HG02571 (cell line): ENCODE measurements at regions not wholly inside any gene's neighbourhood (a gene's known extent, or its start where the extent isn't known, plus 50 kb on each side); places are given as distances from the start of the nearest gene placed in this dataset.
A peak's percentile ranks its signal among the peaks of the same experiment; 100 is the strongest.
"Not testable (repeated sequence)": the region's sequence is repeated elsewhere in the genome, so short reads cannot be mapped to it uniquely, and the experiment has no call there.

Experiments
- ATAC-seq: cut with Tn5 transposase; IDR thresholded peaks from one replicate; pipeline ENCODE4 v1.9.1; 2021; ENCODE audit warnings: mild to moderate bottlenecking, moderate library complexity; ENCODE audit not compliant: unreplicated experiment

DNA sequence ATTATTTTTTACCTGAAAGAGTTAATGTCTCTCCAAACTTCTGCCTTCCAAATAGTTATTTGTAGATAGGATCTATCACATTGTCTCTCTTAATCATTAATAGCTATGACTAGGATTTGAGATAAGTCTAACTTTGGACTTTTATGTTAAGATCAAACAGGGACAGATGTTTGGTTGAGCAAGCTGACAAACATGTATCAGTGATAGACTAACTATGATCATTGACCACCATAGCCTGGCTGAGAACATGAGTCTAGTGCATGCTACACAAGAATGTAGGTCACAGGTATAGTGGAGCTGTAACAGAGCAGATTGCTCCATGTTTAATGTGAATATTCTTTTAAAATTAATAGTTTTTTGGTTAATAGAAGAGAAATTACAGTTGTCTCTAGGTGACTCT, 52.0 kb downstream of the SYT15B start:
- not testable (repeated sequence) for ATAC-seq

DNA sequence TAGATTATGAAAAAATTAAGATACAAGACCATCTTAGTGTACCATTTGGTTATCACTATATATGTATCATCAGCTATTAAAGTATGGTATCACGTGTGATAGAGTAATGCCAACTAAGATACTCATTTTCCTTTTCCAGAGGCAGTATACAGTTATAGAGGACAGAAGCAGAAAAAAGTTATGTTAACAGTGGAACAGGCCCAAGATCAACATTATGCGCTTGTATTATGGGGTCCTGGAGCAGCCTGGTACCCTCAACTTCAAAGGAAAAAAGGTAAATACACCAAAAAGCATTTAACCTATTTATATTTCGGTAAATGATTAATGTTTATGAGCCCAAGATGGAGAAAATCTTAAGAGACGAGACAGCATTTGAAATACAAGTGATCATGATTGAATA, 52.9 kb downstream of the SYT15B start:
- ATAC-seq, result not testable (repeated sequence)

DNA sequence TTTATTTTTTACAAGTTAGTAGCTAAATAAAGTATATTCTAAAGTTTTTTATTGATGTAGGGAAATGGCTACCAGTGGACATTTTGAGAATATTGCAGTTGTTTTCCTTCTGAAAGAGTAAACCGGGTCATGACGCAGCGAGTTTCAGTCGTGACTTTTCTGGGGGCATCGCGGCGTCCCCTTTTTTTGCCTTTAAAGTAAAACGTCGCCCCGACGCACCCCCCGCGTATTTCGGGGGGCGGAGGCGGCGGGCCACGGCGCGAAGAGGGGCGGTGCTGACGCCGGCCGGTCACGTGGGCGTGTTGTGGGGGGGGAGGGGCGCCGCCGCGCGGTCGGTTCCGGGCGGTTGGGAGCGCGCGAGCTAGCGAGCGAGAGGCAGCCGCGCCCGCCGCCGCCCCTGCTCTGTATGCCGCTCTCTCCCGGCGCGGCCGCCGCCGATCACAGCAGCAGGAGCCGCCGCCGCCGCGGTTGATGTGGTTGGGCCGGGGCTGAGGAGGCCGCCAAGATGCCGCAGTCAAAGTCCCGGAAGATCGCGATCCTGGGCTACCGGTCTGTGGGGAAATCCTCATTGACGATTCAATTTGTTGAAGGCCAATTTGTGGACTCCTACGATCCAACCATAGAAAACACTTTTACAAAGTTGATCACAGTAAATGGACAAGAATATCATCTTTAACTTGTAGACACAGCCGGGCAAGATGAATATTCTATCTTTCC, 57.5 kb downstream of the SYT15B start:
- peak; percentile 93 for ATAC-seq

DNA sequence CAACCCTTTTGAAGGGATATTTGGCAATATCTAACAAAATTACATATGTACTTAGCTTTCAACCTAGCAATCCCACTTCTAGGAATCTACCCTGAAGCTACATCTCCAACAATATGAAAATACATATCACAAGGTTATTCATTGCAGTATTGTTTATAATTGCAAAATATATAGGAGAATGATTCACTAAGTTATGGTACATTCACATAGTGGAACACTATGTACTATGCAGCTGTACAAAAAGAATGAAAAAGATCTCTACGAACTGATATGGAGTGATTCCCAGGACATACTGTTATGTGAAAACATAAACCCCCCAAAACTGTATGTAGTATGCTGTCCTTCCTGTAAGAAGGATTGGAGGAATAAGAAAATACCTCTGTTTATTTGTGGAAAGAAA, 62.1 kb downstream of the SYT15B start:
- not testable (repeated sequence) for ATAC-seq

DNA sequence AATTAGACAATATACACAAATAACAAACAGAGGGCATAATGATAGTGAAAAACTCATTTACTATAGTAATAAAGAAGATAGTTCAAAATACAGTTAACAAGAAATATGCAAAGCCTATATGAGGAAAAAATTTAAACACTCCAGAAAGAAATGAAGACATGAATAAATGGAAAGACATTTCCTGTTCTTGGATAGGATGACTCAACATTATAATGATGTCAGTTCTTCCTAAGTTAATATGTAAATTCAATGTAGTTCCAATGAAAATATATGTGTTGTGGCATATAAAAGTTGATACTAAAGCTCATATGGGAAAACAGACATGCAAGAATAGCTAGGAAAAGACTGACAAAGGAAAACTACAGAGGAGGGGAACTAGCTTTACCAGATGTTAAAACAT, 63.5 kb downstream of the SYT15B start:
- ATAC-seq, result not testable (repeated sequence)

DNA sequence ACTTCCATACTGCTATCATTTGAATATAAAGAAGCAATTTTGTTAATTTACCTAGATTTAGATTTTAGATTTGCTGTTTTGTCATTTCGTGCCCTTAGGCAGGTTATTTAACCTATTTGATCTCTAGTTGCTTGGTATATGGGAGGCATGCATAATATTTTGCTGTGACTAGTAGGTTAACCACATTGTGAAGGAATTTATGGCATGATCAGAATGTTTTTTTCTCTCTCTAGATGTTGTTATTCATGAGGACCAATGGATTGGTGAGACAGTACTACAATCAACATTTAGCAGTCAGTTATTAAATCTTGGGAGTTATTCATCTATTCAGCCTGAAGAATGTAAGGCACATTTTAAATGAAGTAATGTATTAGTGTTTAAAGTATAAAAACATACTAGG, 67.2 kb downstream of the SYT15B start:
- ATAC-seq, result not testable (repeated sequence)

DNA sequence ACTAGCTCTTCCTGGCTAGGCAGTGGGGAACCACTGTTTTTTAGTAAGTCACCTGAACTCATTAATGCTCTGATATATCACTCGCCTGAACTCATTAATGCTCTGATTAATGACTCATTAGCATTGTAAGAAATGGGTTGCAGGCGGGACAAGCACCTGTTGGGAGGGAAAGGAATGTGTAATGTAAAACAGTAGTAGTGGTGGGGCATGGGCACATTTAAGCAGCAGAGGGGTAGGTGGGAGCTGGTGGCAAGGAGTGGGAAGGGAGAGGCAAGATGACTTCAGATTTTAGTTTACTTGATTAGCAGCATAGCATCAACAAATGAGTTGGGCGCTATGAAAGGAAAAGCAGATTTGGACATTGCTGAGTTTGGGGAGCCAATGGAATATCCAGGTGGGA, 68.2 kb downstream of the SYT15B start:
- not testable (repeated sequence) for ATAC-seq

DNA sequence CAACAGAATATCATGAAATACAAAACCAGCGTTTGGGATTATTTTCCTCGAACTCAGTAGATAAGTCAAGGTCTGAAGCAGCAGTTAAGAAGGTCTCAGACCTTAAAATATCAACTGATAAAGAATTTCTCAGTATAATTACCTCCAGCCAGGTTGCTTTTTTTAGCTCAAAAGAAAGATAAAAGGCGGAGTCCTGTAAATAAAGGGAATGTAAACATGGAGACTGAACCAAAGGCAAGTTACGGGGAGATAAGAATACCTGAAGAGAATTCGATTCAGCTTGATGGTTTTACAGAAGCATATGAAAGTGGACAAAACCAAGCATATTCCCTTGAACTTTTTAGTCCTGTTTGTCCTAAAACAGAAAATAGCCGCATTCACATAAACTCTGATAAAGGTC, 73.1 kb downstream of the SYT15B start:
- not testable (repeated sequence) for ATAC-seq

DNA sequence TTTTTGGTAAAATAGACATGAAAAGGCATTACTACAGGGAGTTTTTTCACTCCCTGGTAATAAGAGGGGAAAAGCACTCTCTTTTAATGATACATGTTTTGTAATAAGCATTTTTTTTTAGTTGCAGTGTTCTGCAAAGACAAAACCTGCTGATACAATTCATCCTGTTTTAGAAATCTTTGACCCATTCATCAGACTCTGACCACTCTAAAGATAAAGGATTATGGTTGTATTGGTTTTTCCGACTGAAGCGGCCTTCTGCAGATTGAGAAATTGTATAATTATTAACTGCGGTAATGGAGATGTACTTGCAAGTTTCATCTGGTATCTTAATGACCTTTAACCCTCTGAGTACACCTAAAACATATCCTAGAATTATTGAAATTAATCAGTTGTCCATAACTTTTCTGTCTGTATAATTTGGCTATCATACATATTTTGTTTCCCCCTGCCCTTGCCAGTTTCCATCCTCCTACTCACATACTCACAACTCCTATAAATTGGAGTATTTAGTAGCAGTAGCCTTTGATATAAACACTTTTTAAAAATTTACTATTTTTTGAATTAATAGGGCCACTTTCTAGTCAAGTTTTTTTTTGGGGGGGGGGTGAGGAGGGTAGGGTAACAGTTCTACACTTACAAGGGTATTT, 79.4 kb downstream of the SYT15B start:
- not testable (repeated sequence) for ATAC-seq

DNA sequence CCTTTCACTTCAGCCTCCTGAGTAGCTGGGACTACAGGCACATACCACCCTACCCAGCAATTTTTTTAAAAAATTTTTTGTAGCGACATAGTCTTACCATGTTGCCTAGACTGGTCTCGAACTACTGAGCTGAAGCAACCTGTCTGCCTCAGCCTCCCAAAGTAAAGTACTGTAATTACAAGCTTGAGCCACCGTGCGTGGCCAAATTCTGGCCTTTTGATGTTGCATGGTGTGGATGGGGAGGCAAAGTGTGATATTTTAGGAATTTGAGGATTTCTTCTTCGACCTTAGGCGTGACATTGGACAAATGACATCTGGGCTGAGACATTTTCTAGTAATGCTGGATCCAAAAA, 81.8 kb downstream of the SYT15B start:
- not testable (repeated sequence) for ATAC-seq

DNA sequence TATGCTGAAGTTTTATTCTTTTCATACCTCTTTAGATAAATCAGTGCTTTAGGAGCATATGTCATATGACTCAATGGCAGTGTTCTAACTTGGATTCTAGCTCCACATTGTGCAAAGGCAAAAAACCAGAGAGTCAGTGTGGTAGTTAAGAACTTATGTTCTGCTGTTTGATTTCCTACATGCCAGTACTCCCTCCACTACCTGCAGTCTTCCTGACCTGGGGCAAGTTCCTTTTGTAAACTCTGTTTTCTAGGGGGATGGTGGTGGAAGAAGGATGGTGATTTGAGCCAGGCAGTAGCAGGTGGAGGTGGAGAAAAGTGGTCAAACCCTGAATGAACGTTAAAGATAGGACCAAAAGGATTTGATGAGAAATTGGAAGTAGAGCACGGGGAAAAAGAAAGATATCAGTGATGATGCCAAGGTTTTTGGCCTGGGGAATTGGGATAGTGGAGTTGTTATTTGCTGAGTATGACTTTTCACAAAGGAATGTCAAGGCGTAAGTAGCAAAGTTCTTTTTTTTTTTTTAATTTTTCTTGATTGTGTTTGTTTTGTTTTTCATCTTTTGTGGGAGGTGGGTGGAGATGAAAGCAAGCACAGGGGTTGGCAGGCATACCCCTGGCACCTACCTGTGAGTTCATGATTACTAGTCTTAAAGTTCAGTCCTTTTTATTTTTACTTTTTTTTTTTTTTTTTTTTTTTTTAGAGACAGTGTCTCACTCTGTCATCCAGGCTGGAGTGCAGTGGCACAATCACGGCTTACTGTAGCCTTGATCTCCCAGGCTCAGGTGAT, 82.3 kb downstream of the SYT15B start:
- not testable (repeated sequence) for ATAC-seq

DNA sequence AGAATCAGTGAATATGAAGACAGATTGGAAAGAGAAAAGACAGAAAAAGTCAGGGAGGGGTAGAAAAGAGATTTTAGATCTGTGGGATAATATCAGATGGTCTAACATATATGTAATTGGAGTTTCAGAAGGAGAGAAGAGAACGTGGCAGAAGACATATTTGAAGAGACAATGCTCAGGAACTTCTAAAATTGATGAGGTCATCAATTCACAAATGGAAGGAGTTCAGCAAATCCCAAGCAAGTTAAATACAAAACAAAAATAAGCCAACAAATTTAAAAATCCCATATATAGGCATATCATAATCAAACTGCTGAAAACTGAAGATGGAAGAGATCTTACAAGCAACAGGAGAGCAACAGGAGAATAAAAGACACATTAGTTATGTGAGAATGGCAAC, 87.3 kb downstream of the SYT15B start:
- not testable (repeated sequence) for ATAC-seq

DNA sequence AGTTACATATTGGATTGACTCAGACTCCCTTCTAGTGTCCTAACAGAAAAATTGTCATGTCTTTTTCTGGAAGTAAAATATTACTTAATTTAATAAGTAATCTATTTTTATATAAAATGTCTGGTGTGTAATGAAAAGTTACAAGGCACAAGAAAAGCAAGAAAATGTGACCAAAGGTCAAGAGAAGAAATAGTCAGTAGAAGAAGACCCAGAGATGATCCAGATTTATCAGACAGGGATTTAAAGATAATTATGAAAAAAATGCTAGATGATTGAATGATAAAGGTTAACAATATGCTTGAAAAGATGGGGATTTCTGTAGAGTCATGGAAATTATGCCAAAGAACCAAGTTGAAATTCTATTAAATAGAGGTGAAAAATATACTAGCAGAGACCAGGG, 87.8 kb downstream of the SYT15B start:
- ATAC-seq, result not testable (repeated sequence)

DNA sequence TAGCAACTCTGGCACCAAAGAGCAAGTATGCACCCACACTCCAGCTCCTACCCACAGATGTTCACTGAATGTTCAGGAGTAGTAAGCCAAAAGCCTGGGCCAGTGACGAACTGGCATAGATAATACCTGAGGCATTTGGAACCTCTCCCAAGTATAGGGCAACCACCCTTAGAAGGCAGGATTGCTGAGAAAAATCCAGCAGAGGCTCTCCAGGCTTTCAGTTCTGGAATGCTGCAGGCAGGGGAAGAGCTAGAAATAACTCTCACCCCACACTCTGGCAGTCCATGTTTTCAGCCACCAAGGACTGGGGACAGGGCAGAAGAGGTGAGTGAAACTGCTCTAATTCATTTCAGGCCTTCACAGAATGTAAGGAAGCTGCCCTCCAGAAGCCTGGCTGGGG, 90.3 kb downstream of the SYT15B start:
- ATAC-seq, result not testable (repeated sequence)

DNA sequence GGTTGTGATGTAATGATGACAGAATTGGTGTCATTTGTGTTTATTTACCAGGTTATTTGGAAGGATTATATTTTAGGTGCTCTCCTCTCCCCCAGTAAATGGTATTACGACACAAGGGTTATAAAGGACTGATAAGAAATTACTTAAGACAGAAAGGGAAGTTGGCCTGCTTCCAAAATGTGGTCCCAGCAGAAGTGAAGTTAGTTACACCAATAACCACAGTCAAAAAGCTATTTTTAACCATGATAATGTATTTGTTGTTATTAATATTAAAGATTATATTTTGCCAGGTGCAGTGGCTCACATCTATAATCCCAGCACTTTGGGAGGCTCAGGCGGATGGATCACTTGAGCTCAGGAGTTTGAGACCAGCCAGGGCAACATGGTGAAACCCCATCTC, 92.5 kb downstream of the SYT15B start:
- not testable (repeated sequence) for ATAC-seq

DNA sequence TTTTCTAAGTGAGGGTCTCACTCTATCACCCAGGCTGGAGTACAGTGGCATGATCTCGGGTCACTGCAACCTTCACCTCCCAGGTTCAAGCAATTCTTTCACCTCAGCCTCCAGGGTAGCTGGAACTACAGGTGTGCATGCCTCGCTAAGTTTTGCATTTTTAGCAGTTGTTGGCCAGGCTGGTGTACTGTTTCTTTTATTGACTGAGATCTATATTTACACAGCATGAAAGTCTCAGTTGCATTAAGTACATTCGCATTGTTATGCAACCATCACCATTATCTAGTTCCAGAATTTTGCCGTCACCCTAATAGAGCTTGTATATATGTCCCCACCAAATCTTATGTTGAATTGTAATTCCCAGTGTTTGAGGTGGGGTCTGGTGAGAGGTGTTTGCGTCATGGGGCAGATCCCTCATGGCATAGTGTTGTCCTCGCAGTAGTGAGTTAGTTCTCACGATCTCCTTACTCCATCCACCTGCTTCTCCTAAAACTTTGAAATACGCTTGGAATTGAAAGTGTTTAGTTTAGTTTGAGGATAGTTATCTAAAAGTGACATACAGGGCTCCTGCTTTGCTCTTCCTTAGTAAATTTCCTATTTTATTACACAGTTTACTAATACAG, 101.3 kb downstream of the SYT15B start:
- ATAC-seq, result not testable (repeated sequence)

DNA sequence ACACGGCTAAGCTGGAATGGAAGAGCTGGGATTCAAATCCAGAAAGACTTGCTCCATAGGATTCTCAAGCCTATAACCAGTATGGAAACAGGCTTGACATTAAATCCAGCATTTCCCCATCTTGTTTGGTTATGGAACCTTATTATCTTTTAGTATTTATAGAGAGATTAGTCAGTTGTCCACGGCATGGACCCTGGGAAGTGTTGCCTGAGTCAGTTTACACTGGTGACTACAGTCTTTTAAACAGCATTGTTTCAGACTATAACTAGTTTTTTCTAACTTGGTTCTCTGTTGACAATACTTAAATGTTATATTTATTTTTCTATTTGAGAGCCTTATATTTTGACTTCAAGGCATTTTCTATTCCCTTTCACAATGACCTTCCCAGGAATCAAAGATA, 106.7 kb downstream of the SYT15B start:
- ATAC-seq, result not testable (repeated sequence)

DNA sequence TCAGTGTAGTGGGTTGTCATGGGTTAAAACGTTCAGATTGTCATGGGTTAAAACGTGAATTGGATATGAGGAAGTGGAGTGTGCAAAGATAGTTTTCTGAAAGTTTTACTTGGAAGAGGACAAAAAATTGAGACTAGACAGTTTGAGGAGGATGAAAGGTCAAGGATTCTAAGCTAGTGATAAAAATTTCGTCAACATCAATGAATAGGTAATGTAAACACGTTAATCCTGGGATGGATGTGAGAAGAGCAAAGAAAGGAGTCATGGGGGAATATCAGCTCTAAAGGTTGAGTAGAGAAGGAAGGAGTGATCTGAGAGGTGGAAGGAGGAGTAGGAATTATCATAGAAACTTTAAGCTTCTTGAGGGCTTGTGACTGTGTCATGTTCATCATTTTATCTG, 109.2 kb downstream of the SYT15B start:
- not testable (repeated sequence) for ATAC-seq

DNA sequence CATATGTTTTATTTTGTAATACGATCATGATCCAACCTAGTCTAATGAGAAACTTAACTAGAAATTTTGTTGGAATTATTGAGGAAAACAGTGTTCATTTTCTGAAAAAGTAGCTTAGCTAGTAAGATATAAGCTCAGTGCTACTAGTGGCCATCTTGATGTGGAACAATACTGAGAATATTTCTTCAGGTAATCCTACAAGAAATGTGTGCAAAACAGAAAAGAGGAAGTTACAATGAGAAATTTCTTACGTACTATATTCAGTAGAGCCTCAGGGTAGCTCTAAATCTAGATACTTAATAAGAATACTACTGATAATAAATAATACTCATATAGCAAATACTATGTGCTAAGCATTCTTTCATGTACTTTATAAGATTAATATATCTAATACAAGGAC, 114.8 kb downstream of the SYT15B start:
- not testable (repeated sequence) for ATAC-seq

DNA sequence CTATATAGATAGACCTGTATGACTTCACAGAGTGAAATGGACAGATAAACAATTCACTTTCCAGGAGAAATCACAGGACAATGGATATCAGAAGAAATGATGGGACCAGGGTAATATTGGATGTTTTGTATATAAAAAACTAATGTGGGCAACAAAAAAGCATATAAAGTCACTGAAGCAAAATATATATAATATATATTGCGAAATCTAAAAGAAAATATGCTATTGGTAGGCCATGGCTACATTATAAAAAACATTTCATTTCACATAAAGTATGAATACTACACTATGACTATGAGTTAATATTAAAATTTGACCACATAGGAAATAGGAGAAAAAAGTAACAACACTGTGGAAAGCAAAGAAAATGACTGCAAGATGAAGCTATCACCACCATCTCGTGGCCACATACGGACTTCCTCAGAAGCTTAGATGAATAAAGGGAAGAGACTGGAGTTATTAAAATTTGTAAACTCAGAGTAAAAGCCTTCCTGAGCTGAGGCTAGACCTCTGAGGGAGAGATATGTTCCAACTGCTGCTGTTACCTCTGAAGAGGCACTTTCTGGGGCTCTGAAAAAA, 115.8 kb downstream of the SYT15B start:
- ATAC-seq, result not testable (repeated sequence)

DNA sequence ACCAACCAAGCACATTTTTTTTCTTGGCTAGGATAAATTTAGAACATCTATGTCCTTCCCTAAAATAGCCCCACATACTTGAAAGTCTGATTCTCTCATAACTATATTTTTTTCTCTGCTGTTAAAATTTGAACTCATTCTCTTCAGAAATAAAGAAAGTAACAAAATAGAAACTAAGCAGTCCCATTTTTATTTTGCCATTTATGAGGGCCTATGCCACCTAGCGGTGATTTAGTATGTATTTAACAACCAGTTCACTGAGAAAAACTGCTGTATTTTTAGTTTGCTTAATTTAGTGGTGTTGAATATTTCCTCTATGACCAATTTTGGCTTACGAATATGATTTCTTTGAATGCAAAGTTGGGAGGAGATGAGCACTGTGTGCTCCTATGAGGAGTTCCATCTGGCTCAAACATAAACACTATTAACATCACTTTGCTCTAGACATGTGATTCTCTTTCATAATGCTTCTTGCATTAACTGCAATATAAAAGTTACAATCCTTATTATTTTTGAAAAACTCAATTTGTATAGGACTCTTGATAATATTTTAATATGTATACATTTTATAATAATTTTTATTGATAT, 116.6 kb downstream of the SYT15B start:
- ATAC-seq, result not testable (repeated sequence)
